ENCODE measurements at regions not wholly inside any gene's neighbourhood (a gene's known extent, or its start where the extent isn't known, plus 50 kb on each side); places are given as distances from the start of the nearest gene placed in this dataset.

DNA sequence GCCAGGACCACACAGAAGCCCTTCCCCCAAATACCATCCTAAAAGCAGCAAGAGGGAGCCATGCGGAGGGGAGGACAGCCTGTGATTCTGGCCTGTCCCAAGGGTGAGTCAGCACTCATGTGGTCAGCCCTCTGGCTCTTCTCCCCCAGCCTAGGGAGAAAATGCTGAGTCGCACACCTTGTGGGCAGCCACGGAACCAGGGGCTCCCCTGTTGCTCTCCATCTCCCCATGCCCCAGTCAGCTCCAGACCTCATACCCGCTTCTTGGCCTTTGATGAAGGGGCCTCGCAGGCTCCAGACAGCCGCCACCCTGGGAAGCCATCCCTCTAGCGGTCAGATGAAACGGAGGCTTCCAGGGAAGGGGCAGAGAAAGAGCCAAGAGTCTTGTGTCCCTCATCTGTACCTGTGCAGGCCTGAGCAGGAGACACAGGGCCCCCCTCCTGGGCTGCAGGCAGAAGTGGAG is 181.3 kb upstream of the SIX2 start:
- TF ChIP-seq ZNF384 (IDR thresholded peaks at IDR 0.05): no peak
- no peak for TF ChIP-seq BHLHE40 (IDR thresholded peaks at IDR 0.05; ENCODE audit: borderline replicate concordance)
- TF ChIP-seq, protein P1, sequence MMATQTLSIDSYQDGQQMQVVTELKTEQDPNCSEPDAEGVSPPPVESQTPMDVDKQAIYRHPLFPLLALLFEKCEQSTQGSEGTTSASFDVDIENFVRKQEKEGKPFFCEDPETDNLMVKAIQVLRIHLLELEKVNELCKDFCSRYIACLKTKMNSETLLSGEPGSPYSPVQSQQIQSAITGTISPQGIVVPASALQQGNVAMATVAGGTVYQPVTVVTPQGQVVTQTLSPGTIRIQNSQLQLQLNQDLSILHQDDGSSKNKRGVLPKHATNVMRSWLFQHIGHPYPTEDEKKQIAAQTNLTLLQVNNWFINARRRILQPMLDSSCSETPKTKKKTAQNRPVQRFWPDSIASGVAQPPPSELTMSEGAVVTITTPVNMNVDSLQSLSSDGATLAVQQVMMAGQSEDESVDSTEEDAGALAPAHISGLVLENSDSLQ (IDR thresholded peaks at IDR 0.05): no peak
- no peak for TF ChIP-seq NFRKB (IDR thresholded peaks at IDR 0.05)
- TF ChIP-seq SP1 (IDR thresholded peaks at IDR 0.05): no peak
- TF ChIP-seq ELF4 (IDR thresholded peaks at IDR 0.05): no peak
- TF ChIP-seq FOXK2 (IDR thresholded peaks at IDR 0.05): no peak
- TF ChIP-seq CTBP1 (IDR thresholded peaks at IDR 0.05; ENCODE audit: borderline replicate concordance): no peak
- TF ChIP-seq FOXM1 (IDR thresholded peaks at IDR 0.05; ENCODE audit: borderline replicate concordance): no peak
- TF ChIP-seq FOXA1 (IDR thresholded peaks at IDR 0.05): no peak
- TF ChIP-seq TARDBP (IDR thresholded peaks at IDR 0.05): no peak
